HG02981 (cell line): ENCODE measurements at regions not wholly inside any gene's neighbourhood (a gene's known extent, or its start where the extent isn't known, plus 50 kb on each side); places are given as distances from the start of the nearest gene placed in this dataset.

ENCODE experiments used
- ATAC-seq: cut with Tn5 transposase; IDR thresholded peaks from one replicate; pipeline ENCODE4 v1.9.1; 2021; ENCODE audit warnings: mild to moderate bottlenecking, moderate library complexity; ENCODE audit not compliant: unreplicated experiment

GRCh38 chr5:84695330-84695729, 310.6 kb upstream of the EDIL3 start:
- no peak for ATAC-seq

DNA sequence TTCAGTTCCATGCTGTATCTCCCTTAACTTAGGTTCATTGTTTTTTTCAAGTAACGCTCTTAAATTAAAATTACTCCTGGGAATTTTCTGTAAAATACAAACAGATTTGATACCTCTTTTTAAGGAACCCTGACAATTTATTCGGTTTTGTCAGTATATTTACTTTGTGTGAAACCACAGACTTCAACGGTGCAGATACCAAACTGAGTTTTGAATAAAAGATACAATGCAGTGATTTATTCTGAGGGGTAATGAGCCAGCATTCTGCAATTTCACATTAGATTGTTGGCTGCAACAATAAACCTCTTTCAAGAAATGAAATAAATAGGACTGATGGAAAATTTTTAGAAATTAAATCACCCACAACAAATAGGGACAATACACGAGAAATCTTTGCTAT, 308.6 kb upstream of the EDIL3 start:
- ATAC-seq, result no peak

GRCh38 chr5:84688566-84688965, 303.9 kb upstream of the EDIL3 start:
- no peak for ATAC-seq

GRCh38 chr5:84685121-84685894, 300.6 kb upstream of the EDIL3 start:
- no peak for ATAC-seq

- ATAC-seq, result no peak
Observed at GRCh38 chr5:84683594-84683993, 298.9 kb upstream of the EDIL3 start.

- ATAC-seq, result no peak
Observed at GRCh38 chr5:84682531-84682930, 297.9 kb upstream of the EDIL3 start.

- no peak for ATAC-seq
Observed at GRCh38 chr5:84680908-84681307, 296.2 kb upstream of the EDIL3 start.

DNA sequence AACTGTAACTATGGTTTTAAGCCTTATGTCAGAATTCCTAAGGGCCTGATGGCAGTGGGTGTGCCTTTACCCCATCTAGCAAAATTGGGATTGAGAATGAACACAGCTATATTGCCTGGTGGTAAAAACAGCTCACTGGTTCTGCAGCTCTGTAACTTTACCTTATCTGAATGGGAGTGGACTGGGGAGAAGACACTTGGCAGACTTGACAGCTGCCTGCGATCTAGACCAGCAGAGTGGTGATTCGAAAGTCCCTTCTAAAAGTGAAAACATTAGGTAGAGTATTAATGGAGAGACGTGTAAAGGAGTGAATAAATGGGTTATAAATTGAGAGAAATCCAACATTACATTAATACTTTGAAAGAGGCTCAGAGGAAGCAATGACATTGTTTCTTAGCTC, 289.1 kb upstream of the EDIL3 start:
- ATAC-seq, result no peak

DNA sequence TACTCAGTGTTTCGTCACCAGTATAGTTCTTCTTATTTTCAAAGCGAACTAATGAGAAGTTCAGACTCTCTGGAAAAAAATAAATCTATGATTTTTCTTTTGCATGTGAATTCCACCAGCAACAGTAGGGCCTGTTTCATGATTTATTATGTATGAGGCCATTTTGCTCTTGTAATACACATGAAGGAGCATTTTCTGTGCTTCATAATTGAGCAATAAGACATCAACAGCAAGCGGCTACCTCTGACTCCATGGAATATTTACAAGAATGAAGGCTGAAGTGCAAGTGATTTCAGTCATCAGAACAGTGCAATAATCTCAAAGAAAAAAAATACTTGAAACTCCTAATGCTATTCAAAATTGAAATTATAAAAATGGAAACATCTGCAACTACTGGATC, 282.9 kb upstream of the EDIL3 start:
- no peak for ATAC-seq

DNA sequence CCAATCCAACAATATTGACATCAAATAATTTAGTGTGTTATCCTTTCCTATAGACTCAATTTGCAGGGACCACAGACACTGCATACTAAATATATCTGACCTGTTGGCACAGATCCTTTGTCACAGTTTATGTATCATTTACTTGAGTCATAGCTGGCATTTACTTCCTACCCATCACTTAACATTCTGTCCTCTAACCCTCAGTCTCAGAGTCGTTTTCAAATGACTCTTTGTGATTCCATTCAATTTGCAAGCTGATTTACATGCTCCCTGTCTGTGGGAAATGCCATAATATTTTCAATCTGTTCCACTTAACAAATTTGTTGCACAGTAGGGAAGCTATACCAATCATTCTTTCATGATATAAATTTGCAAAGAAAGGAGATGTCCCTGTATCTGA, 265.7 kb upstream of the EDIL3 start:
- no peak for ATAC-seq

DNA sequence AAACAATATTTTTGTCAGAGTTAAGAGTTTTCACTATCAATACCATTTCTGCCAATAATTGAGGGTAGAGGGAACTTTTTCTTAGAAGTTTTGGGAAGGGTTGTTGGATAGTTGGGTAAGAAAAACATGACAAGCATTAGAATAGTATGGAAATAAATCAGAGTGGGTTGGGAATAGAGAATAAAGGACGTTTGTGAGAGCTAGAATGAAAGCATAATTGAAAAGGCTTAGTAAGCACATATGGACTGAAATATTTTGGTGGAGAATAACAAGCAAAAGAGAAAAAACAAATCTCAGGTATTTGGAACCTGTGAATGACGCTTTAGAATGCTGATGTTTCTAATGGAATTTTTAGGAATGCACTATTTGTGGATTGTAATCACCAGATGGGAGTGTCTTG, 262.9 kb upstream of the EDIL3 start:
- no peak for ATAC-seq

GRCh38 chr5:84642795-84643194, 258.1 kb upstream of the EDIL3 start:
- ATAC-seq, result no peak

DNA sequence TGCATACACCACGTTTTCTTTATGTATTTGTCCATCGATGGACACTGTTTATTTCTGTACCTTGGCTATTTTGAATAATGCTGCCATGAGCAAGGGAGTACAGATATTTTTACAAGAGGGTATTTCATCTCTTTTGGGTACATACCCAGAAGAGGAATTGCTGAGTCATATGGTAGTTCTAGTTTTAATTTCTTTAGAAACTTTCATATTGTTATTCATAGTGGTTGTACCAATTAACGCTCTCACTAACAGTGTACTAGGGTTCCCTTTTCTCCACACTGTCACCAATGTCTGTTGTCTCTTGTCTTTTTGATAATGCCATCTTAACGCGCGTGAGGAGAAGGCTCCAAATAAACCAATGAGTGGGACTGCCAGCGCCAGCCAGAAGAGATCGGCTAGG, 257.6 kb upstream of the EDIL3 start:
- ATAC-seq, result no peak

DNA sequence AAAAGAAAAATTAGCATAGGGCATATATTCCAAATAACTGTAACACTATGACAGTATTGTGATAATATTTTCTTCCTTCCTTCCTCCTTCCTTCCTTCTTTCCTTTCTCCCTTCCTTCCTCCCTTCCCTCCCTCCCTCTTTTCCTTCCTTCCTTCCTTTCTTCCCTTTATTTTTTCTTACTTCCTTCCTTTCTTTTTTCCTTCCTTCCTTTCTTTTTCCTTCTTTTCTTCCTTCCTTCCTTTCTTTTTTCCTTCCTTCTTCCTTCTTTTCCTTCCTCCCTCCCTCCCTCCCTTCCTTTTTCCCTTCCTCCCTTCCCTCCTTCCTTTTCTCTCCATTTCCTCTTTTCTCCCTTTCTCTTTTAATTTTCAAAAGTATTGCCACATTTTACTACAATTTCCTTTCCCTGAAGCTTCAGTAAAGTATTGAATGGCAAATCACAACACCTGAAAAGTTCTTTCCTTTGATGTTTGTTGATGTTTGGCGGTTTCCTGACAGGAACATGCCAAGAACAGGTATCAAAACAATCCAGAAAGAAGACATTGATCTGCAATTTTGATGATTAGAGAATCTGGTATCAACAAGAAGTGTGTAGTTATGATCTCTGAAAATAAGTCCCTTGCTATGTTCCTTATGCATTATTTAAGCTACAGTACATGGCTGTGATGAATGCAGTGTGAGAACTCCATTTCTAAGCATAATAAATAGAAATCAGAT, 253.1 kb upstream of the EDIL3 start:
- ATAC-seq, result no peak

DNA sequence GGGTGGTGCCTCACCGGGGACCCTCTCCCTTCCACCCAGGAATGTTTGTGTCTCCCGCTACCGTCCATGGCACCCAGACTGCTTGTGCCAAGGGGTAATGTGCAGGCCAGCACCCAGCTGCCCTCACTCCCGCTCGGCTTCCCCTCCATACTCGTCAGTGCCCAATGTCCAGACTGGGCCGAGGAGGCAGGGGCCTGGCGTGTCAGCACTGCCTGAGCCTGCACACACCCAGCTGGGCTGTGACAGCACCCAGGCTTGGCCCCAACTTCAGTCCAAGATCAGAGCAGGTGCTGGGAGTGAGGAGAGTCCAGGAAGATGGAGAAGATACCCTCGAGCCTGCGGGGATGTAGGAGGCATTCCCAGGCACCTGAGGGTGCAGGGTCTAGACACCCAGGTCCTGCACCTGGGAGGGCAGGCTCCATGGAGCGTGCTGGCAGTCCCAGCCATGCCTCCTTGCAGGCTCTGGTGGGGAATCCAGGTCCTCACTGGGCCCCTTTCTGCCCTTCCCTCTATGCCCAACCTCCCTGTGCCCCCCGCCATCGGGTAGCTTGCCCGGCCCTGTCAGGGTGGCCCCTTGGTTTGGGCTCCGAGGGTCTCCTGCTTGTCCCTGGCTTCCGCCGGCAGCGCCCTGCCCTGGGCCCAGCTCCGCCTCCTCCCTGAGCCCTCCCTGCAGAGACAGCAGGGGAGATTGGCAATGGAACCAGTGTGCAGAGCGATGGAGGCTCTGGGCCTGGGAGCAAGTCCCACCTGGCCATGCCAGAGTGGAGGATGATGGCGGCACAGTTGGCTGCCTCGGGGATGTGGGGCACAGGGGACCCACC, 250.8 kb upstream of the EDIL3 start:
- ATAC-seq, result no peak

GRCh38 chr5:84634256-84634655, 249.6 kb upstream of the EDIL3 start:
- no peak for ATAC-seq

GRCh38 chr5:84632418-84632817, 247.7 kb upstream of the EDIL3 start:
- ATAC-seq, result no peak

- no peak for ATAC-seq
Observed at GRCh38 chr5:84628918-84629317, 244.2 kb upstream of the EDIL3 start.

DNA sequence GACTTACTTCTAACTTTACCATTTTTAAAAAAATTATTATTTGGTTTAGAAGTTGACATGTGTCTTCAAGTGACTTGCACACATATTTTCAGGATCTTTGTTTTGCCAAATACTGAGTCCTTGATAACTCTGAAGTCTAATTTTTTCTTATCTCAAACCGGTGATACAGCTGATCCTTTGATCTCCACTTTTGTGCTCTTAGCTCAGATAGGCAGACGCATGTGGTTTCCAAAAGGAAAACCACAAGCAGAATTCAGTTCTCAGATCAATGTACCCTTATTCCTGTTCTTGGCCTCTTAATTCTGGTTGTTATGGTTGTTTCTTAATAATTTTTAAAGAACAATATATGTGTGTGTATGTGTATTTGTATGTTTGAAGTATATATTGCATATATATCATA, 238.3 kb upstream of the EDIL3 start:
- ATAC-seq, result no peak

DNA sequence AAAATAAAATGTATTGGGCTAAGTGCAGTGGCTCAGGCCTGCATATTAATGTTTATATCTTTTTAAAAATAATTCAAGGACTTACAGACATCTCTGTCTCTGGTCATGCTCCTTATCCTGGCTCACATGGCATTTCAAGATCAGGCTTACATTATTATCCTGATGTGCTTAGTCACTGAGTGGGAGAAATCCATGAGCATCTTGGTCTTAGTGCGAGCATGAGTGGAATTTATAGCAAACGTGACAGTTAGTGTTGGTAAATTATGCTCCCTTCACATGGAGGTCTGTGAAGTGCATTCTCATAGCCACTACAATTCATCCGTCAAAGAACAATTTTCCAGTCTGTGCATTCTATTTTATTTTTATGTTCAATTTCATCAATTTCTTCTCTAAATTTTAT, 237.8 kb upstream of the EDIL3 start:
- no peak for ATAC-seq

DNA sequence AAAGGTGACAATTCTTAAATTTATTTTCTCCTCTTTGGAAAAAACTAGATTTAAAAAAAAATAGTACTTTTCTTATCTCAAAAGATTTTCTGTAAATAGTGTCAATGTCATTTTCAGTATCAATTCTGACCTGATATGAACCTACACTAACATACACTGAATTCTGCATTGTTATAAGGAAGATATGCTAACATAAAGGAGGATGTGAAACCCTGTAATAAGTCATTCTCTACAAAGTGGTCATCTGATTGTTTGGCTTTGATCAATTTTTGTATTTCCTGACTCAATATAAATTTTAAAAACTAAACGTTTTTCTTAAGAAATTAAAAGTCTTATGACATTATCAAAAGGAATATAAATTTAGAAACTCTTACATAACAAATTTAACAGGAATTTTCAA, 233.6 kb upstream of the EDIL3 start:
- no peak for ATAC-seq

GRCh38 chr5:84614906-84615305, 230.2 kb upstream of the EDIL3 start:
- ATAC-seq, result no peak
